GM10266 (cell line): ENCODE measurements at regions not wholly inside any gene's neighbourhood (a gene's known extent, or its start where the extent isn't known, plus 50 kb on each side); places are given as distances from the start of the nearest gene placed in this dataset.

Source experiments
- DNase-seq: peaks from one replicate; pipeline ENCODE4 v3.0.0; 2012; ENCODE audit errors: extremely low spot score
- CTCF ChIP-seq: IDR thresholded peaks from 2 replicates; pipeline ENCODE4 v1.5.1; 2012; ENCODE audit warnings: mild to moderate bottlenecking, low read depth; ENCODE audit not compliant: control insufficient read depth, insufficient read depth; ENCODE audit errors: missing control alignments

GRCh38 chr6:130677312-130677711, 149.9 kb upstream of the SMLR1 start:
- TF ChIP-seq CTCF, result no peak

DNA sequence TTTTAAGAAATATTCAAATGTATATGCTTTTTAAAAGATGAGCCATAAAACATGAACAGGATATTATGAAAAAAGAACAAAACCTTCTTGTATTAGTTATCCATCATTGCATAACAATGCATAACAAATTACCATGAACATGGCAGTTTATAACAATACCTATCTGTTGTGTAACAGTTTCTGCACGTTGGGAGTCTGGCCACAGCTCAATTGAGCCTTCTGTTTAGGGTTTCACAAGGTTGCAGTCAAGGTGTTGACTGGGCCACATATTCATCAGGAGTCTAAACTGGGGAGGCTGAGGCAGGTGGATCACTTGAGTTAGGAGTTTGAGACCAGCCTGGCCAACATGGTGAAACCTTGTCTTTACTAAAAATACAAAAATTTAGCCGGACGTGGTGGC, 149.4 kb upstream of the SMLR1 start:
- no peak for TF ChIP-seq CTCF
- DNase-seq, result no peak

More at GRCh38 chr6:130677312-130677711, 149.9 kb upstream of the SMLR1 start:
- no peak for DNase-seq

- TF ChIP-seq CTCF, result no peak
- DNase-seq, result no peak
These were observed 147.5 kb upstream of the SMLR1 start for GRCh38 chr6:130679684-130680083.

- DNase-seq, result no peak
- TF ChIP-seq CTCF, result no peak
These were observed 147.1 kb upstream of the SMLR1 start for GRCh38 chr6:130680116-130680515.

GRCh38 chr6:130681028-130681427, 146.2 kb upstream of the SMLR1 start:
- no peak for TF ChIP-seq CTCF
- DNase-seq, result no peak

- TF ChIP-seq CTCF, result no peak
- no peak for DNase-seq
These were observed 145.1 kb upstream of the SMLR1 start for GRCh38 chr6:130682066-130682465.

DNA sequence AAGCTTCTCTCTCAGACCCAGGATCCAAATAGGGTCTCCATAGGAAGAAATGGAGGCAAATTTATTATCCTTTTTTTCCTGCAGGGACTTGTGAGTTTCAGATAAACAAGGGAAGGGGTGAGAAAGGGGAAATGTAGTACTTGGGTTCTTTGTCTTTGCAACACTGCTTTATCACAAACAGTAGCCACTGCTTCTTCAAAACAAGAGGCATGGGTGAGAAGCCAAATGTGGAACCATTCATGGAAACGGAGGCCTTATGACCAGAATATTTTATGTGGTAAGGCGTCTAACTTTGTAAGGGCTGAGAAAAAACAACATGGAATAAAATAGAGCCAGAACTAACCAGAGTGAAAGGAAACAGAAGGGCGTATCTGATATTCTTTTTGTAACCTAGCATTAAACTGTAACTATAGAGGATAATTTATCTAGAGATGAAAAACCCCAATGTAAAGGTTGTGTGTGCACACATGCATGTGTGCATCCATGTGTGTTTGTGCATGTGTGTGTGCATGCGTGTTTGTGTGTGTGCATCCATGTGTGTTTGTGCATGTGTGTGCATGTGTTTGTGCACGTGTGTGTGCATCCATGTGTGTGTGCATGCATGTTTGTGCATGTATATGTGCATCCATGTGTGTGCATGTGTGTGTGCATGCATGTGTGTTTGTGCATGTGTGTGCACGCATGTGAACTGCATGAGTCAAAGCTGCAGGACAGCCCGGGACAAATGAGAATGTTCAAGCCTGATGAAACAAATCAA, 143.3 kb upstream of the SMLR1 start:
- DNase-seq, result no peak
- no peak for TF ChIP-seq CTCF
